ENCODE measurements at regions not wholly inside any gene's neighbourhood (a gene's known extent, or its start where the extent isn't known, plus 50 kb on each side); places are given as distances from the start of the nearest gene placed in this dataset.
"Not testable (repeated sequence)": the region's sequence is repeated elsewhere in the genome, so short reads cannot be mapped to it uniquely, and the experiment has no call there.

- no peak for DNase-seq
Measured at GRCh38 chr5:83889971-83890745, 169.5 kb upstream of the HAPLN1 start.

GRCh38 chr5:83877911-83878706, 157.5 kb upstream of the HAPLN1 start:
- peak; percentile 57 for DNase-seq

GRCh38 chr5:83871533-83872395, 151.1 kb upstream of the HAPLN1 start:
- DNase-seq = no peak

GRCh38 chr5:83866181-83866580, 145.5 kb upstream of the HAPLN1 start:
- peak; percentile 10 for DNase-seq

- no peak for DNase-seq
Measured at GRCh38 chr5:83865579-83865978, 144.9 kb upstream of the HAPLN1 start.

- no peak for DNase-seq
Measured at GRCh38 chr5:83864652-83865051, 144.0 kb upstream of the HAPLN1 start.

GRCh38 chr5:83857341-83857740, 136.7 kb upstream of the HAPLN1 start:
- no peak for DNase-seq

- no peak for DNase-seq
Measured at GRCh38 chr5:83856881-83857280, 136.2 kb upstream of the HAPLN1 start.

- DNase-seq = not testable (repeated sequence)
Measured at GRCh38 chr5:83850412-83850811, 129.8 kb upstream of the HAPLN1 start.

- no peak for DNase-seq
Measured at GRCh38 chr5:83848941-83849340, 128.3 kb upstream of the HAPLN1 start.

- no peak for DNase-seq
Measured at GRCh38 chr5:83846624-83847350, 126.1 kb upstream of the HAPLN1 start.

- peak; percentile 94 for DNase-seq
Measured at GRCh38 chr5:83844449-83845068, 123.9 kb upstream of the HAPLN1 start.

GRCh38 chr5:83839788-83840187, 119.1 kb upstream of the HAPLN1 start:
- DNase-seq = no peak

- no peak for DNase-seq
Measured at GRCh38 chr5:83839256-83839655, 118.6 kb upstream of the HAPLN1 start.

GRCh38 chr5:83837265-83837907, 116.7 kb upstream of the HAPLN1 start:
- DNase-seq = peak; percentile 82

- DNase-seq = no peak
Measured at GRCh38 chr5:83834306-83834705, 113.7 kb upstream of the HAPLN1 start.

- no peak for DNase-seq
Measured at GRCh38 chr5:83831834-83832233, 111.2 kb upstream of the HAPLN1 start.

- DNase-seq = peak; percentile 21
Measured at GRCh38 chr5:83827111-83827557, 106.5 kb upstream of the HAPLN1 start.

- no peak for DNase-seq
Measured at GRCh38 chr5:83817591-83817990, 96.9 kb upstream of the HAPLN1 start.

- DNase-seq = no peak
Measured at GRCh38 chr5:83815661-83816060, 95.0 kb upstream of the HAPLN1 start.

- DNase-seq = no peak
Measured at GRCh38 chr5:83810511-83810910, 89.9 kb upstream of the HAPLN1 start.

Measured in fibroblast of skin of abdomen (primary cell).